Smooth muscle cell of the brain vasculature (primary cell): ENCODE measurements at regions not wholly inside any gene's neighbourhood (a gene's known extent, or its start where the extent isn't known, plus 50 kb on each side); places are given as distances from the start of the nearest gene placed in this dataset.
"Not testable (repeated sequence)": the region's sequence is repeated elsewhere in the genome, so short reads cannot be mapped to it uniquely, and the experiment has no call there.

ENCODE experiments used
- DNase-seq: peaks from one replicate; pipeline ENCODE4 v3.0.0-alpha.2; 2012; ENCODE audit warnings: low read depth, low spot score

- peak; percentile 28 for DNase-seq
Measured at GRCh38 chr3:110314512-110315114, 757.0 kb upstream of the NECTIN3 start.

DNA sequence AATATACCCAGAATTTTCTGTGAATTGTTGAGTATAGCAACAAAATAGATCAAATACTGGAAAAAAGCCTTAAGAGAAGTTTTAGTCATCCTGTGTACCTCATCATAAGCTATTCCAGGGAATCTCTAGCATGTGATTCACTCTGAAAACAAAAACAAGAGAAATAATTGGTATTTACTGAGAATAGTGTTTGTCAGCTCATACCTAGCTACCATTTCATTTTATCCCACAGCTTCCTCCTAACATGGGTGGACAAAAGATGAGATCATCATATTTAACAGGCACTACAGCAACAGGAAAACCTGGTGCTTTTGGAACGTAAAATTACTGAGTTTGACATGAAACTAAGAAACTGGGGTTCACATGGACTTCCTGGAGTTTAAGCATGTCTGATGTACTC lies 753.5 kb upstream of the NECTIN3 start:
- no peak for DNase-seq

DNA sequence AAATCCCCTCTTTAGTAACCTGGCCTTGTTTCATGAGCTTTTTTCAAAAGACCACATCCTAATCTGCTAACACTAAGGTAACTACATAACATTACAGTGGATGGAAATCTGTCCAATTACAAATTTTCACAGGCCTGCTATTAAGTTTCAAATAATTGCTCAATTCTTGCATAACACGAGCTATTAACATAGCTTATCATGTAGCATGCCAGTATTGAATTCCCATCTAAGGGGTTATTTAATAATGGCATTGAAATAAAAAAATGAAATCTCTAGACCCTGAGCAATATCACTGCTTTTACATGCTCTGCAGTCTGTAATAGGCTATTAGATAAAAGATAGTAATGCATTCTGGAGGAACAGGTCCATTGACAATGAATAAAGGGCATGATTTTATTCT lies 748.3 kb upstream of the NECTIN3 start:
- DNase-seq, result no peak

- no peak for DNase-seq
Measured at GRCh38 chr3:110324171-110324705, 747.4 kb upstream of the NECTIN3 start.

GRCh38 chr3:110327870-110328269 lies 743.7 kb upstream of the NECTIN3 start:
- no peak for DNase-seq

DNA sequence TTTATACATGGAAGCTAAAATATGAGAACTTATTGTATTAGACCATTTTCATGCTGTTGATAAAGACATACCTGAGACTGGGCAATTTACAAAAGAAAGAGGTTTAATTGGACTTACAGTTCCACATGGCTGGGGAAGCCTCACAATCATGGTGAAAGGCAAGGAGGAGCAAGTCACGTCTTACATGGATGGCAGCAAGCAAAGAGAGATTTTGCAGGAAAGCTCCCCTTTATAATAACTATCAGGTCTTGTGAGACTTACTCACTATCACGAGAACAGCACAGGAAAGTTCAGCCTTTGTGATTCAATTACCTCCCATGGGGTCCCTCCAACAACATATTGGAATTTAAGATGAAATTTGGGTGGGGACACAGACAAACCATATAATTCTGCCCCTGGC lies 740.1 kb upstream of the NECTIN3 start:
- not testable (repeated sequence) for DNase-seq

DNA sequence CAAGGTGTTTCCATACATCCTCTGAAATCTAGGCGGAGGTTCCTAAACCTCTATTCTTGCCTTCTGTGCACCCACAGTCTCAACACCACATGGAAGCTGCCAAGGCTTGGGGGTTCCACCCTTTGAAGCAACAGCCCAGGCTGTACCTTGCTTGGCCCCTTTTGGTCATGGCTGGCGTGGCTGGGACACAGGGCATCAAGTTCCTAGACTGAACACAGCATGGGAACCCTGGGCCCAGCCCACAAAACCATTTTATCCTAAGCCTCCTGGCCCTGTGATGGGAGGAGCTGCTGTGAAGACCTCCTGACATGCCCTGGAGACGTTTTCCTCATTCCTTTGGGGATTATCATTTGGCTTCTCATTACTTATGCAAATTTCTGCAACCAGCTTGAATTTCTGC lies 739.0 kb upstream of the NECTIN3 start:
- no peak for DNase-seq

DNA sequence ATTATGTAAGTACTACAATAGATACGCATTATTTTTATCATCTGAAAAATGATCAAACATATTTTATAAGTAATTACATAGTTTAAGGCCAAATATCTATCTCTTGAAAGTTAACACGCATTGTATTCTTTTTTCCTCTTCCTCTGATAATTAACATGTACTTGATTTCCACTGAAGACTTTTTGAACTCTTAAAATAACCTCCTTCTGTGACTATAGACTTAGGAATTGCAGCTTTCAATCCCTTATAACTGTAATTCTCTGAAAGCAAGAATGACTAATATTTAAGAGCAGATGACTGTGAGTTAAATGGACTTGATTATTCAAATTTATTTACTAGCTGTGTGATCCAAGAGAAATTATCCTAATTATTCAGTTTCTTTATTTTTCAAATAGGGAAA lies 730.6 kb upstream of the NECTIN3 start:
- no peak for DNase-seq

GRCh38 chr3:110343376-110343775 lies 728.2 kb upstream of the NECTIN3 start:
- no peak for DNase-seq

- no peak for DNase-seq
Measured at GRCh38 chr3:110343945-110344344, 727.7 kb upstream of the NECTIN3 start.

DNA sequence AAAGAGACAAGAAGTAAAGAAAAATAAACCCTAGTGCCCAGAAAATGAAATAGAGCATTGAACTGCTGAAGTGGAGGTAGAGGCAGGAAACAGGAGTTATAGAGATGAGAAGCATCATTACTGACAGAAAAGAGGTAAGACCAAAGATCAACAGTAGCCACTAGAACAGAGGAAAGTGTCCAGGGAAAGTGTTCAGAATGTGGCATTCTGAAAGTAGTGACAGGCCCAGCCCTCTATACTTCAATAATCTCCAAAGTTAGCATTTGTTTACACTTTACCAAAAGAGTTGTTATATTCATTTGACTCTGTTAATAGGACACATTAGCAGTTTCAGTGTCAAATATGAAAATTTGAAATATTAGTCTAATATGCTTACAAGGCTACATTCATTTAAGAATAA lies 727.1 kb upstream of the NECTIN3 start:
- no peak for DNase-seq

DNA sequence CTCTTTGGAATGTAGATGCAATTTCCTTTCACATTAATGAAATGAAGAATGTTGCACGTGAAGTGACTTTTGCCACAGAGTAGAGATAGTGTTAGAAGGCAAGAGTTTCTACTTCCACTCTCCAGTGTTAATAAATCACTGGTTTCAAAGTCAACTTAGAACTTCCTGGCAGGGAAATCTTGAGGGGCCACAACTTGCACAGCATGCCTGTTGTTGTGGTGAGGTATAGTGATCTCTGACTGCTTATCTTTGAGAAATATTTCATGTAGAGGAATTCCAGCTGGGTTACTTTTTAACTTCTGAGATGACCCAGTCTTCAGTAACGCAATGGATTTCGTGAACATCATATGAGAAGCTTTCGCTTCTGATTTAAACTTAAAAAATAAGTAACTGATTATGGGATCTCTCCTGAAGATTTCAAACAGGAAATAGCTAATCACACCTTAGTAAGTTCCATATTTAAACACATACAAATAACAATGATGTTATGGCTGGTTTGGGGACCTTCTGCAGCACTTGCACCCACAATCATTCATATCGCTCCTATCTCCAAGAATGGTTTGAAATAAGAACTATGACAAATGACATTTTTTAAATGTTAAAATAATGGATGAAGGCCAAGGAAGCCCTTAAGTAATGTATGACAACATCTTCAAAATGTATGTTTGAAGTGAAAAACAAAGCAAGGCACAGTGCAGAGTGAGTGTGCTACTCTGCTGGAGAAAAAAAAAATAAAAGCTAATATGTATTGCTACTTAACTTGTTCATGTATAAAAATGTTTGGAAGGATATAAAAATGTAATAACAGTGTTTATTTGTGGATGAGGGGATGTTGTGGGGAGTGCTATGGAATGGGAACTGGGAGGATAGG lies 726.5 kb upstream of the NECTIN3 start:
- no peak for DNase-seq

DNA sequence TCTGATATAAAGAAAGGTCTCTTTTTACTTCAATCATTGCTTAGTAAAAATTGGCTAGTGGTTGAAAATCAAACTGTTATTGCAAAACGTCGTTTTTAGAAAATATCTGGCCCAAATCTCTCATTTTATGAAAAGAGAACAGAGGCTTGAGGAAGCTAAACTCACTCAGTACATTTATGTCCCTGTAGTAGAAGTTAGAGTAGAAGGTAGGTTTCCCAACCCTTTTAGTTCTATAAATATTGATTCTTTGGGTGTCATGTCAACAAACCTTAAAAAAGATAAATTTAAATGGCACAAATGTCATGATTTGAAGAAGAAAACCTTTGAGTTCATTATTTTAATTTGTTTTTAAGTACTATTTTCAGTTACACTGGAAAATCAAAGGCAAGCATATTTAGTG lies 722.3 kb upstream of the NECTIN3 start:
- DNase-seq, result no peak

GRCh38 chr3:110352841-110353604 lies 718.6 kb upstream of the NECTIN3 start:
- no peak for DNase-seq

- no peak for DNase-seq
Measured at GRCh38 chr3:110362751-110363150, 708.9 kb upstream of the NECTIN3 start.

DNA sequence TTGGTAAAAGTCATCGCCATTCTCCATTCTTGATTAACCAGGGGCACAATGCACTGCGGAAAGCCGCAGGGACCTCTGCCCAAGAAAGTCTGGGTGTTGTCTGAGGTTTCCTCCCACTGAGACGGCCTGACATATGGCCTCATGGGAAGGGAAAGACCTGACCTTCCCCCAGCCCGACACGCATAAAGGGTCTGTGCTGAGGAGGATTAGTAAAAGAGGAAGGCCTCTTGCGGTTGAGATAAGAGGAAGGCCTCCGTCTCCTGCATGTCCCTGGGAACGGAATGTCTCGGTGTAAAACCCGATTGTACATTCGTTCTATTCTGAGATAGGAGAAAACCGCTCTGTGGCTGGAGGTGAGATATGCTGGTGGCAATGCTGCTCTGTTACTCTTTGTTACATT lies 704.3 kb upstream of the NECTIN3 start:
- not testable (repeated sequence) for DNase-seq

DNA sequence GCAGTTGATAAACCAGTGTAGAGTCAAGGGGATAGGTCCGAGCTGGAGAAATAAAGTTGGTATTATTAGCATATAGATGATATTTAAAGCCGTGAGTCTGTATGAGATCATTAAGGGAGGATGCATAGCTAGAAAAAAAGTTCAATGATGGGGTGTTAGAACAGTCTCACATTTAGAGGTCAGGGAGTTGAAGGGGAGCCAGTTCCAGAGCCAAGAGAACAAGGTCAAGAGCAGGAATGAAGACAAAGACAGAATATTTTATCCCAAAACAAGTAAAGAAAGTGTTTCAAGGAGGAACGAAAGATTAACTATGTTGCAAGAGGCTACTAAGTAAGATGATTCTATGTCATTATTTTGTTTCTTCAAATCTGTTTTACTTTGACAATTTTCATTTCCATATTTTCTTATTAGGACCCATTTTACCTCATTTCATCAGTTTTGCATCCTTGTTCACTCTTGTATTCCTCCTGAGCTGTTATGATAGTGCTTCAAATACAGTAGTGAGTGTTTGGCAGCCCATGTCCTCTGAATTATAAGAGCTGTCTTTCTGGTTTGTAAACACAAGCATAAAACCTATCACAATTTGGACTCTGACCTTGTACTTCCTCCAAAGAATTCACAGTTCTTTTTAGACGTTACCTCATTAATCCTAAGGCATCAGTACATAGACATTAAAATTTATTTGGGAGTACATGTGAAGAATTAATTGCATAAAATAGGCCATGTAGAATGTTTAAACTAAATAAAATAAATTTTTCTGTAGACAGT lies 695.7 kb upstream of the NECTIN3 start:
- no peak for DNase-seq

GRCh38 chr3:110378481-110378880 lies 693.1 kb upstream of the NECTIN3 start:
- no peak for DNase-seq

DNA sequence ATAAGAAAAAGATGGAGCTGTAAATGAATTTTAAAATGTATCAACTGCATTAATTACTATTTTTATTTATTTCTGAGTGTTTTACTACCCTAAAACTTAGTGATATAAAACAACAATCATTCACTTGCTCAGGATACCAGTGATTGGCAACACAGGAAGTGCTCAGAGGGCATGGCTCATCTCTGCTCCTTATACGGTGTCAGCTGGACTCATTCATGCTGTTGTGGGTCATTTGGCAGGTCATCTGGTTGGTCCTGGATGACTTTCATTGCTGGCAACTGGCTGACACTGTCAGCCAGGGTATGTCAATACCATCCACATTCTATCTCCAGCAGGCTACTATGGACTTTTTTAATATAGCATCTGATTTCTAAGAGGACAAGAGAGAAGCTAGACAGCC lies 689.6 kb upstream of the NECTIN3 start:
- no peak for DNase-seq

DNA sequence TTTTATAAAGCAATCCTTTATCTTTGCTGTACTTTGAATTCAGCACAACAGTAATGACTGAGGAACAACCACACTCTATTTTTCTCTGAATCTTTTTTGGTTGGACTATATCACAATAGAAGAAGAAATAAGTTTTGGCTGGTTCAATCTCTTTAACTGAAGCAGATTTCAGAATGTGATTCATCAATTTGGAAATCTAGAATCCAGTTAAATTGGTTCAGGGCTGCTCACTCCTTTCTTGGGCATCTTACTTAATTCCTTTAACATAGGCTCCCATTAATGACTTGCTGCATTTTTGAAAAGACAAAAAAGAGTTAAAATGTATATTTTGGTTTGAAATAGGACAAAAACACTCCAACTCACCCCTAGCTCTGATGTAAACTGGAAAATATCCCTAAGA lies 688.3 kb upstream of the NECTIN3 start:
- DNase-seq, result no peak

GRCh38 chr3:110384601-110385000 lies 687.0 kb upstream of the NECTIN3 start:
- DNase-seq, result no peak

DNA sequence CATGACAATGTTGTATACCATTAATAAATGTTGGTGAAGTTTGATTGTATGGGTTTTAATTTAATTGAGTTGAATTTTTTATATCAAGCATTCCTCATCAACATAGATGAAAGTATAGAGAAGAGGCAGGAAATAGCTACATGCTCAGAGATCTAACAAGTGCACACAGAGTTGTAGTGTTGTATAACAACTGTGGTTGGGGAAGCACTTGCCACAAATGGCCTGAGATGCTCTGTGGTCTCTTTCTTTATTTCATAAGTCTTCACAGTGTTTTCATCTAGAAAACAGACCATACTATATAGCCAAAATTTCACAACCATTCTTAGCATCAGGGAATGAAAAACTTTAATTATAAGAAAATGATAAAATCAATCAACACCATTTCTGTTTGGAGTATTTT lies 682.6 kb upstream of the NECTIN3 start:
- no peak for DNase-seq
